HFFc6 (cell line): ENCODE measurements at regions not wholly inside any gene's neighbourhood (a gene's known extent, or its start where the extent isn't known, plus 50 kb on each side); places are given as distances from the start of the nearest gene placed in this dataset.

Source experiments
- DNase-seq: peaks from one replicate; pipeline ENCODE4 v3.0.0-alpha.2; 2018
- H3K27ac Mint-ChIP-seq: 2 replicates; pipeline ENCODE4 v1.8.0; 2020; ENCODE audit warnings: mild to moderate bottlenecking, mixed read lengths
- H3K27me3 Mint-ChIP-seq: 2 replicates; pipeline ENCODE4 v1.8.0; 2021; ENCODE audit warnings: mild to moderate bottlenecking, moderate library complexity, mixed read lengths; ENCODE audit not compliant: insufficient read depth
- H3K36me3 Mint-ChIP-seq: 2 replicates; pipeline ENCODE4 v1.8.0; 2021; ENCODE audit warnings: low read depth, mixed read lengths
- H3K4me1 Mint-ChIP-seq: 2 replicates; pipeline ENCODE4 v1.8.0; 2020; ENCODE audit warnings: low read depth, mixed read lengths
- H3K4me3 Mint-ChIP-seq: 2 replicates; pipeline ENCODE4 v1.8.0; 2020; ENCODE audit warnings: mild to moderate bottlenecking, moderate library complexity, mixed read lengths
- H3K9me3 Mint-ChIP-seq: 2 replicates; pipeline ENCODE4 v1.8.0; 2020; ENCODE audit warnings: mild to moderate bottlenecking, mixed read lengths
- TF ChIP-seq, protein P1 (sequence below): fragments of 200-600 bp; sonication (generic); IDR thresholded peaks from 2 replicates; pipeline ENCODE4 v1.5.0; 2021; ENCODE audit warnings: antibody characterized with exemption, mild to moderate bottlenecking

DNA sequence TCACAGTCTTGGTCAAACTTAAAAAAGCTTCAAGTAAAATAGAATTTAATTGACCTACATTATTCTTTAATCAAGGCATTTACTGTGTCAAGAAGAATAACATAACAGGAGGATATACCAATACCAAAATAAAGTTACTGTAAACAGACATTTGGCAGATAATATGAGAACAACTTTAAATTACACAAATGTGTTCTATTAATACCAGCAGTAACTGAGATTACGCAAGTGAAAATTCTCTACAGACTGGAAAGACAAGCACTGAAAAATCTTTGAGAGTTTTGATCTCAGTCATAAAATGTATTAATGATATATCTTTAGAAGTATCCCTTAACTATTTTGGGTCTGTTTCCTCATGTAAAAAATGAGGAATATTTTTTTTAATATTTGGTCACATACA is 169.2 kb upstream of the SOX5 start:
- Mint-ChIP-seq H3K27ac (no peak overlapping the region), H3K36me3 (no peaks in the 10 kb centered on the region), H3K4me1 (no peaks in the 10 kb centered on the region), H3K27me3 (no peaks in the 10 kb centered on the region), H3K4me3 (no peak overlapping the region), H3K9me3 (peaks cover 16% of the 10 kb centered on the region)
- TF ChIP-seq, protein P1, sequence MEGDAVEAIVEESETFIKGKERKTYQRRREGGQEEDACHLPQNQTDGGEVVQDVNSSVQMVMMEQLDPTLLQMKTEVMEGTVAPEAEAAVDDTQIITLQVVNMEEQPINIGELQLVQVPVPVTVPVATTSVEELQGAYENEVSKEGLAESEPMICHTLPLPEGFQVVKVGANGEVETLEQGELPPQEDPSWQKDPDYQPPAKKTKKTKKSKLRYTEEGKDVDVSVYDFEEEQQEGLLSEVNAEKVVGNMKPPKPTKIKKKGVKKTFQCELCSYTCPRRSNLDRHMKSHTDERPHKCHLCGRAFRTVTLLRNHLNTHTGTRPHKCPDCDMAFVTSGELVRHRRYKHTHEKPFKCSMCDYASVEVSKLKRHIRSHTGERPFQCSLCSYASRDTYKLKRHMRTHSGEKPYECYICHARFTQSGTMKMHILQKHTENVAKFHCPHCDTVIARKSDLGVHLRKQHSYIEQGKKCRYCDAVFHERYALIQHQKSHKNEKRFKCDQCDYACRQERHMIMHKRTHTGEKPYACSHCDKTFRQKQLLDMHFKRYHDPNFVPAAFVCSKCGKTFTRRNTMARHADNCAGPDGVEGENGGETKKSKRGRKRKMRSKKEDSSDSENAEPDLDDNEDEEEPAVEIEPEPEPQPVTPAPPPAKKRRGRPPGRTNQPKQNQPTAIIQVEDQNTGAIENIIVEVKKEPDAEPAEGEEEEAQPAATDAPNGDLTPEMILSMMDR: no peak
- no peak for DNase-seq

DNA sequence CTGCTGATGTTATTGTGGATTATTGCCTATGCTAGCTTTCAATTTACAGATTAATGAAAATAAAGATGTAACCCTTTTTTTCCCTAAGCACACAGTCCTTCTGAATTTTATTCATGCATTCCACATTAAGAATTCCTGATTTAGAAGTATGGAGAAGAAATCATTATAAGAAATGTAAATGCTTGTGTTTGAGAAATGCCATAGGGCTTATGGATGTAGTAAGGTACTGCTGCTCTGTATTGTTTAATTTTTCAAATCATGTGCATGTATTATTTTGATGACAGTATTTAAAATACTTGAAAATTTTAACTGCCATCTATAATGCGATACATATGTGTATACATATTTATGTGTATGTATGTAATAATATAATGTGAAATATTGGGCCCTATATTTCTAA is 167.1 kb upstream of the SOX5 start:
- TF ChIP-seq, protein P1: no peak
- H3K36me3 Mint-ChIP-seq: no peaks in the 10 kb centered on the region
- DNase-seq: no peak
- no peak overlapping the region for H3K27ac Mint-ChIP-seq
- no peaks in the 10 kb centered on the region for H3K27me3 Mint-ChIP-seq
- no peak overlapping the region for H3K4me3 Mint-ChIP-seq
- H3K4me1 Mint-ChIP-seq: no peaks in the 10 kb centered on the region
- H3K9me3 Mint-ChIP-seq: peaks cover 12% of the 10 kb centered on the region

DNA sequence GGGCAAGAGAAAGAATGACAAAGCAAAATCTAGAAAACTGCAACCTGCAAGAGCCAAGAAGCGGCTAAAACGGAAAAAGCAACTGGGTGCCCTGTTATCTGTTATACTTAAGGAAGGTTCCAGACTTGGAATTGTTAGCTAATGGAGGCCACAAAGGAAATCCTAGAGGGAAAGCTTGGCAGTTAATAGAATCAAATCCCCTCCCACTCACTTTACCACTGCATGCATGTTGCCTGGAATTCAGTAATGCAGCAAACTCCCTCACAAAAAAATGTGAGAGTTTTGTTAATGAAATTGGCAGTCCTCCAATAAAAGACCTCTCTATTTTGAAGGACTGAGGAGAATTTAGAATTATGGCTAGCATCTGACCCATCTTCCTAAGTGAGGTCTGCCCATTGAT is 164.2 kb upstream of the SOX5 start:
- DNase-seq: no peak
- Mint-ChIP-seq H3K4me1 (no peaks in the 10 kb centered on the region), H3K9me3 (peaks cover 5% of the 10 kb centered on the region), H3K36me3 (no peaks in the 10 kb centered on the region), H3K4me3 (no peak overlapping the region), H3K27me3 (no peaks in the 10 kb centered on the region), H3K27ac (no peak overlapping the region)
- TF ChIP-seq, protein P1: no peak

DNA sequence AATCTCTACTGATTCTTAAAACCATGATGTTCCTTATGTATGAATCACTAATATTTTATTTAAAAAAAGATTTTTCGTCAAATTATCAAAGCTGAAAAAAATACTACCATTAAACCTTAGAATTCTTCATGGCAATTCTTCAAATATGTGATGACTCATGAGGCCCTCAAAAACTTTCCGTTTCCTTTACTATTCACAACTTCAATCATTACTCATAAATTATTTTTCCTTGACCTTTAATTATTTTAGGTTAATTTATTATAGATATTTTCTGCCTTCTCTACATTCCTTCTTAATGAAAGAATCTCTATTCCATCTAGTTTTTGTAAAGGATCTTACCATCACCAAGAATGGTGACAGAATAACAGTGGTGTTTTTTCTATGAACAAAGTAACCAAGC is 162.1 kb upstream of the SOX5 start:
- H3K27ac Mint-ChIP-seq: no peak overlapping the region
- TF ChIP-seq, protein P1: no peak
- H3K27me3 Mint-ChIP-seq: no peaks in the 10 kb centered on the region
- H3K4me1 Mint-ChIP-seq: no peaks in the 10 kb centered on the region
- no peak overlapping the region for H3K4me3 Mint-ChIP-seq
- H3K9me3 Mint-ChIP-seq: peaks cover 9% of the 10 kb centered on the region
- H3K36me3 Mint-ChIP-seq: no peaks in the 10 kb centered on the region
- no peak for DNase-seq

DNA sequence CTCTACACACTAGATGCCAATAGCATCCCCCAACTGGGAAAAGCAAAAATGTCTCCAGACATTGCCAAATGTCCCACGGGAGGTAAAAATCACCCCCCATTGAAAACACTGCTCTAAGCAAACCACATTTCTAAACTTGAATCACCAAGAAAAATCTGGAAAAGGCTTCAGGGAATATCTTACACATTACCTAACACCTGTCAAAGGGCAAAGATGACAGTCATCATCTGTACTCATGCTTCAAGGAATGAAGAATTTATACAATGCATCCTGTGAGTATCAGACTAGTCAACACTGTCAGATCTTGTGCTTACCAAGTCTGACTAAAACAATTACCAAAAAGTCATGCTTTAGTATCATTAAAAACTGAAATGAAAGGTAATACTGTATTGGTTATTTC is 161.6 kb upstream of the SOX5 start:
- Mint-ChIP-seq H3K36me3 (no peaks in the 10 kb centered on the region), H3K4me3 (no peak overlapping the region), H3K27me3 (no peaks in the 10 kb centered on the region), H3K27ac (no peak overlapping the region), H3K9me3 (peaks cover 9% of the 10 kb centered on the region), H3K4me1 (no peaks in the 10 kb centered on the region)
- TF ChIP-seq, protein P1: no peak
- DNase-seq: no peak

DNA sequence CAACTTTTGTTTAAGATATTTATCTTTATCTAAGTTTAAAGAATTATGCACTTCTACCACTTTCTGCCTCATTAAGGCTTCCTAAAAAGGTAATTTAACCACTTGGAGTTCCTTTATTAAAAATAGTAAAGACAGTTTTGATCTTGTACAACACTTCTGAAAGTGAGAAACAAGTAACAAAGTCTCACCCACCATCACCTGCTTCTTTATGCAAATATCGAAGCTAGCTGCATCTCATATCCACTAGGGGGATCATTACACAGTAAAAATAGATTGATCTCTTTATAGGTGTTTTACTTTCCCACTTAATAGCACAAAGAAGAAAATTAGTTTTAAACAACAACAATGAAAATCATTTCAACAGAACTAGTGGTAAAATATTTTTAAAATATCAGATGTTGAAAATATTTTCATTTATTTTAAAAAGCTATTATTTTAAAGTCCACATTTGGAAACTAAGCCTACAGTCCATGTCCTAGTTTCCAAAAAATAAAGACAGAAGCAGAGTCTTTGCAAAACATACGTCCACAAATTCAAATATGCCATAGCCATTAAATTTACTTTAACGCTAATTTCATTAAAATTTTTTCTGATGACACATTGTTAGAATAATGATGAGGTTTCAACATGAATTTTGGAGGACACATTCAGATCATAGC is 160.0 kb upstream of the SOX5 start:
- H3K4me1 Mint-ChIP-seq: no peaks in the 10 kb centered on the region
- no peak overlapping the region for H3K4me3 Mint-ChIP-seq
- H3K9me3 Mint-ChIP-seq: peaks cover 9% of the 10 kb centered on the region
- no peaks in the 10 kb centered on the region for H3K27me3 Mint-ChIP-seq
- H3K36me3 Mint-ChIP-seq: no peaks in the 10 kb centered on the region
- TF ChIP-seq, protein P1: peak; percentile 53
- no peak overlapping the region for H3K27ac Mint-ChIP-seq
- DNase-seq: no peak
